GM21825 (cell line): ENCODE measurements at regions not wholly inside any gene's neighbourhood (a gene's known extent, or its start where the extent isn't known, plus 50 kb on each side); places are given as distances from the start of the nearest gene placed in this dataset.

ENCODE experiments used
- ATAC-seq: cut with Tn5 transposase; IDR thresholded peaks from one replicate; pipeline ENCODE4 v1.9.1; 2021; ENCODE audit warnings: mild to moderate bottlenecking, moderate library complexity; ENCODE audit not compliant: unreplicated experiment

DNA sequence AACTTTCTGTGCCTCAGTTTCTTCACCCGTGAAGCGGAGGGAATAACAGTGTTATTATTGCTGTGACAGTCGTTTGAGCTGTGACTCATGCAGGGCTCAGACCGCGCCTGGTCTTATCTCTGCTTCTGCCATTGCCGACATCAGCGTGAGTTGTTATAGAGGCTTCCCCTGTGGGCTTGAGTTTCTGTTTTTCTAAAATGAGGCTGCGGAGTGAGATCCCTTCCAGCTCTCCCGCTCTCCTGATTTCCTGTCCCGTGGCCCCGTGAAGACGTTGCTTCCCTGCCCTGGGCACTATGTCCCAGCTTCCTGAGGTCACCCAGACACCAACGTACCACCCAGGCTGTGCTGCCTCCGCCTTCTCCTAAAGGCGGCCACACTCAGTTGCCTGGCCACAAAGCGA is 278.5 kb downstream of the BMP7 start:
- ATAC-seq: no peak

DNA sequence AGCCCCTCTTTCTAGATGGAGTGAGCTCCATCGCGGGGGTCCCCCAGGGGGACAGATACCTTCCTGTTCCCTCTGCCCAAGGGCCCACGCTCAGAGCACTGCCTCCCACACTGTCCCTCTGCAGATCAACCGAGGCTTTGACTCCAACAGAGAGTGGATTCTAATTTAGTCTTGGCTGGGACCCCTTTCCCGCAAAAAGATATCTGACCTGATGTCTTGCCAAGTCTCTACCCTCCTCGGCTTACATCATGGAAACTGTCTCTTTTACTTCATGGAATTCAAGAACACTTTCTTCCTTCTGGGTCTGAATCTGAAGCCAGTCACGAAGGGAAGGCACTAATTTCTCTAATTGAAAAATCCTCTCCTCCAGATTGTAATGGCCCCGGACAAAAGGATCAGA is 278.0 kb downstream of the BMP7 start:
- no peak for ATAC-seq

- no peak for ATAC-seq
These were observed 276.9 kb downstream of the BMP7 start for GRCh38 chr20:56989516-56989915.

DNA sequence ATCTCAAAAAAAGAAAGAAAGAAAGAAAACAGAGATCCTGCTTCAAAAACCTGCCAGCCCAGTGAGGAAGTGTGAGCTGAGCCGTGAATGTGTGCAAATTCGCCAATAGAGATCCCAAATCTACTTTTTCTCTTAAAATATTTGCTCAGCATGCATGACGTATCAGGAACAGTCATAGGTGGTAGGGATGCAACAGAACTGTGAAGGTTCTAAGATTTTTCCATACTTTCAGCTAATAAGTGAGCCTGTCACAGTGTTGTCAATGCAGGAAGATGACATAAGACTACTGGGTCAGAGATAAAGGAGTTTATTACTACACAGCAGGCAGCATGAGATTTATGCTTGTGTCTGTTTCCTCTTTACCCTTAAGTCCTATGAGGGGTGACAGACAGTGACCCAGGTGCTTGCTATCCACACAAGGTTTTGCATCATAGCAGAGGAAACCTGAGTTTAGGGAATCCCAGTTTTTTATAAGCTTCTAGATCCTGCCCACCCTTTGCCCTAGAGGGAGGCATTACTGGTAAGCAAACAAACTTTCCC is 273.4 kb downstream of the BMP7 start:
- no peak for ATAC-seq

- ATAC-seq: no peak
These were observed 272.4 kb downstream of the BMP7 start for GRCh38 chr20:56994006-56994405.

- ATAC-seq: no peak
These were observed 271.3 kb downstream of the BMP7 start for GRCh38 chr20:56995149-56995548.

DNA sequence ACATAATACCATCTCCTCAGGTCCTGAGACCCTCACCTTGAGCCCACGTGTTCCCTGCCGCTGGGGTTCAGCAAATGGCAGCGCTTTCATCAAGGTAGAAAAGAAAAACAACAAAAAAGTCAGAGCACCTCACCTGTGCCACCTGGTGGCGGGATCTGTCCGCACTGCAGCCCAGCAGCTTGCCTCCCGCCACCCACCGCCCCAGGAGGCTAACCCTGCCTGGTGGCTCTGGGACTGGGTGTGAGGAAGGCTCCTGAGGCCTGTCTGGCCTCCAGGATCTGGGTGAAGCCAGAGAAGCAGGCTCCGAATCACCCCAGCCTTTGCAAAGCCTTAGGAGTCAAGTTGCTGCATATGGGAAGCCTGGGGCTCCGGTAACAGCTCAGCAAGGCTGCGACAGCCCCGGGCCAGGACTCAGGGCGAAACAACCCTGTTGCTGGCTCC is 270.8 kb downstream of the BMP7 start:
- no peak for ATAC-seq

DNA sequence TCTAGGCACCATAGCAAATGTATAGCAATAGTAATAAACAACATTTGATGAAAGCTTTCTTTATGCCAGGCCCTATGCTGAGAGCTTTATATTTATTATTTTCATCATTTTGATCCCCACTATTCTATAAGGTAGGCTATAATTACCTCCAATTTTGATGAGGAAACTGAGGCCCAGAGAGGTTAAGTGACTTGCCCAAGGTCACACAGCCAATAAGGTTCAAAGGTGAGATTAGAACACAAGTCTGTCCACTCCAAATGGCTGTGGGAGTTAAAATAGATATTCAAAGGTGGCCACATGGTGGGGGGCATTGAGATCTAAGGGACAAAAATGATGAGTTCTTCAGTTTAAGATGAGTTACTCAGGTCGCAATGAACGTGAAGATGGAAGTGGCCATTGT is 269.9 kb downstream of the BMP7 start:
- ATAC-seq: no peak

GRCh38 chr20:56998438-56998837 is 268.0 kb downstream of the BMP7 start:
- ATAC-seq: no peak

GRCh38 chr20:57000441-57000968 is 265.9 kb downstream of the BMP7 start:
- no peak for ATAC-seq

GRCh38 chr20:57001126-57001767 is 265.2 kb downstream of the BMP7 start:
- no peak for ATAC-seq

DNA sequence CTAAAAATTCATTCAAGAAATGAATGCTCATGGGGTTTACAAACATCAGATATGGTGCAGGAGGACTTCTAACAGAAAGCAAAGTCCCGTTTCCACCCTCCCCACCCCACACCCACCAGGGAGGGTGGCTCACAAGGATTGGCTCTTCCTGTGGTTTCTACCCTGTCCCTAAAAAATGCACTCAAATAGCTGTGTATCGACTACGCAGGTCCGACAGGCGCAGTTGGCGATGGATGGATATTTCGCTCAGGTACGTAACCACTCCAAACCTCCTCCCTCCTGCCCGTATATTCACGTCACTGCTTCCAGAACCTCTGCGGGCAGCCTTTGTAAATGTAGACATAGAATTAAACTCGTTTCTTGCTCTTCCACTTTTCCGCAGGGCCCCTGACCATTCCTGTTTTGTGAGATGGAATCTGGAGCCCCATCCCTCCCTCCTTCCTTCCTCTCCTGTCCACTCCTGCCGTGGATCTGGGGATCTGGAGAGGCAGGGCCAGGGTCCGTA is 264.3 kb downstream of the BMP7 start:
- no peak for ATAC-seq

DNA sequence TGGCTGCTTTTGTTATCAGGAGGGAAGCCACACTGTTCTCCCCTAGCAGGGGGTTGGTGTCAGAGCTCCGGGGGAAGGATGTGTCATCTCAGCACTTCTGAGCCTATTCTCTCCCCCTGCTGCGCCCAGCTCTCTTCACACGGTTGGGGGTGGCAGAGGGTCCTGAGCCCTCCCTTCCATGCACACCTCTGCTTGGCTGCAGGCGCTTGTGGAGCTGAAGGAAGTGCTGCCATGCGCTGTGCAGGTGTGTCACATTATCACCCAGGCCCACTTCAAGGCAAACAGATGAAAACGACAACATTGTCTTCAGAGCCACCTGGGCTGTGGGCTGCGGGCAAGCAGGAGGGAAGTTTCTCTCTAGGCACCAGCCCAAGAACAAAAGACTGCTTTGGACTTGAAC is 263.4 kb downstream of the BMP7 start:
- no peak for ATAC-seq

GRCh38 chr20:57004416-57004815 is 262.0 kb downstream of the BMP7 start:
- ATAC-seq: no peak

- ATAC-seq: no peak
These were observed 261.2 kb downstream of the BMP7 start for GRCh38 chr20:57004951-57005933.

GRCh38 chr20:57006411-57007170 is 259.9 kb downstream of the BMP7 start:
- ATAC-seq: no peak

DNA sequence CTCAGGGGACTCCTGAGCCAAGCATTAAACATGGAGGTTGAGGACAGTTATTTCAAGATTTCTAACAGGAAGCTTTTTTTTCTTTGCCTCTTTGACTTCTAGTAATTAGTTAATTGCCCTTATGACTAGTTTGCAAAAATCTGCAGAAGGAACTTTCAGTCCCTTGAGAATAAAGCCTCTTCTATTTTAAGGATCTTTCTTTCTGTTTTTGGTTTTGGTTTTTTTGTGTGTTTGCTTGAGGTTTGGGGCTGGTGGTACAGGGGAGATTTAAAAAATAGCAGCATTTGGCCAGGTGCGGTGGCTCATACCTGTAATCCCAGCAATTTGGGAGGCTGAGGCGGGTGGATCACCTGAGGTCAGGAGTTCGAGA is 259.3 kb downstream of the BMP7 start:
- ATAC-seq: no peak

DNA sequence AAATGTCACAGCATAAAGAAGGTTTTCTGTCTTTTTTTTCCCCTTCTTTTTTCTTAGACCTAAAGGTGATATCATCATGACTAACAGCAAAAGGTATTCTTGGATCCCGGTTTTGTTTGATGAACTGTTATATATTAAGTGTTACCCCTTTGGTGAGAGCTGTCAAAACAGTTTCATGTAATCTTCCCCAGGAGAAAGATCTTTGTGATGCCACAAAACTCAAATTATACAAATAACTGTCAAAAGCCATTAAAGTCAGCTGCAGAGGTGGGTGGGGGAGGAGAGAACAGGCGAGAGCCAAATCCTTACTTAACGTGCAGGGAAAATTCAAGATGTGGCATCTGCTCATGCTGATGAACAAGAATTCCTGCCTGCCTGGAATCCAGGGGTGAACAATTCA is 258.2 kb downstream of the BMP7 start:
- ATAC-seq: no peak

- ATAC-seq: no peak
These were observed 257.1 kb downstream of the BMP7 start for GRCh38 chr20:57009355-57009754.

DNA sequence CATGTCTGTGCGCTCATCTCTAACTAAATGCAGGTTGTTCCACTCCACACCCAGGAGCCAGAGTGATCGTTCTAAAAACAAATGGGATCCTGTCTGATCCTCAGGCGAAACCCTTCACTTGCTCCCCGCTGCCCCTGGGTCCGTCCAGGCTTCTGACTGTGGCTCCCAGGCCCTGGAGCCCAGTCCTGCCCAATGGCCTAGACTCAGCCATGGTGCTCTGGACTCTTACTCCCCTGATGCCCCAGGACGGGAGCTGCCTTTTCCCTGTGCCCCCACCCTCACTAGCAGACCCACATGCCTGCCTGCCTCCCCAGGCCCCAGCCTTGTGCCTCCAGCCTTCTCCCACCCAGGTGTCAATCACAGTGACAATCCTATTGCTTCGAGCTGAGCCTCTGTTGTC is 256.7 kb downstream of the BMP7 start:
- ATAC-seq: no peak

GRCh38 chr20:57012691-57013090 is 253.8 kb downstream of the BMP7 start:
- ATAC-seq: no peak
